CD4-positive, alpha-beta T cell treated with Interleukin-6 for 4 hours (primary cell): ENCODE measurements at regions not wholly inside any gene's neighbourhood (a gene's known extent, or its start where the extent isn't known, plus 50 kb on each side); places are given as distances from the start of the nearest gene placed in this dataset.
"Not testable (repeated sequence)": the region's sequence is repeated elsewhere in the genome, so short reads cannot be mapped to it uniquely, and the experiment has no call there.

ENCODE experiments used
- DNase-seq: peaks from one replicate; pipeline ENCODE4 v3.0.0-alpha.2; 2020; ENCODE audit warnings: mixed read lengths

DNA sequence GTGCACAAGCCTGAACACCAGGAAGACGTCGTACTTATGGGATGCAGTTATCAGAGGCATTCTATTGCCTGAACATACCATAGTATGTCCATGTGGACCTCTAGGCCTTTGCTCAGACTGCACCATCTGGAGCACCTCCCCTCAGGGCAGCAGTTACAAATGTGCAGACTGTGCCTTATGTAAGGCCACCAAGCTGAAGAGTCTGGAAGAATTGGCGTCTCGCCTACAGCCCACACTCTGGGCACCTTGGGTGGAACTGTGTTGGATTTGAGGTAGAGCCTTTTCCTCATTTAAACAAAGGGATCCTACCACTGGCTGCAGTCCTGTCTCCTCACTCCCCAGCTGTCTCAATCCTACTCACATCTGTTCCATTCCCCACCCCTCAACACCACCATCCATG lies 204.3 kb upstream of the FRMD6 start:
- no peak for DNase-seq

DNA sequence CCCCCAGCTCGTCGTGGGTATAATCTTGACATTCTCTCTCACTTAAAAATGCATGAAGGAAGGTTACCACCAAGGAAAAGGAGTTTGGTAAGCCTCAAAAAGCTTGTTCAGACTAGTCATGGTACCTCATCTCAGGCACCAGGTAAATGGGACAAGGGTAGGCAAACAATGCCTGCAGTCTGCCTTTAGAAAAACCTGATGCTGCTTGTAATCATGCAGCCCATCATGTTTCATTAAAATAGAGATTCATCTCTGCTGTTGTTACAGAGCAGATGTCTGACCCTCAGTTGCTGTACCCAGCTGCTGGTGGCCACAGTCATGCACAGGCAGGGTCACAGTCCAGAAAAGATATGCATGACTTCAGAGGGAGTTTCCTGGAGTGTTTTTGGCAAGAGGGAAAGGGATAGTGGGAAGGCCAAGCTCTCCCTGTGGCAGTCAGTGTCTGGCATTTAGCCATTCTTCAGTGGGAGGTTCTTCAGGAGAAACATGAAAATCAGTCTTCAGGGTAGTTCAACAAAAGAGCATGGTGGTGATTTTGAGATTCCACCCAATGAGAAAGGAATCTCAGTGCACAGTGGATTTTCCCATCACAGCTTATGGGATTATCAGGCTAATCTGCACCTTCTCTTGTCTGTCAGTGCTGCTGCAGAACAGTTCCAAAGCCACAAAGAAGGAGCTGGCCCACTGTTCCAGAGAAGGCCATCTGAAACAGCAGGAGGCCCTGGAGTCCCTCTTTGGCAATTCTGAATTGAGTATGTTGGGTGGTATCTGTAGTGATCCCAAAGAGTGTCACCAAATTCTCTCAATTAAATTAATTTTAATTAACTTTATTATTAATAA lies 202.7 kb upstream of the FRMD6 start:
- DNase-seq = no peak

DNA sequence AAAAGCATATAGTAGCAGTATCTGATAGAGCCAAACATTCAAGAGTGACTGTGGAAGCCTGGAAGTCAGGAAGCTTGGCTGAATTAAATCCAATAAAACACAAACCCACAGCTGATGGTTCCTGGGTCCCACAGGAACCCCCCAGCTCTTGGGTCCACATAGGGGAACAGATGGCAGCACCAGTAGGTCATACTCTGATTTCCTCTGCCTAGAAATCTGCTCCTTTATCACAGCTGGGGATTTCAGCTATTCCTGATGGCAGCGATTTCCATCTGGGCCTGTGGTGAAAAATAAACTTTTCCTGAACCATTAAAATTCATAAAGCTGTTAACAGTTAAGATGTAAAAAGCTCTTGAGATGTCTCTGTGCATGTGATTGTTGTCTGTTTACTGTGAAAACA lies 202.0 kb upstream of the FRMD6 start:
- DNase-seq = no peak

DNA sequence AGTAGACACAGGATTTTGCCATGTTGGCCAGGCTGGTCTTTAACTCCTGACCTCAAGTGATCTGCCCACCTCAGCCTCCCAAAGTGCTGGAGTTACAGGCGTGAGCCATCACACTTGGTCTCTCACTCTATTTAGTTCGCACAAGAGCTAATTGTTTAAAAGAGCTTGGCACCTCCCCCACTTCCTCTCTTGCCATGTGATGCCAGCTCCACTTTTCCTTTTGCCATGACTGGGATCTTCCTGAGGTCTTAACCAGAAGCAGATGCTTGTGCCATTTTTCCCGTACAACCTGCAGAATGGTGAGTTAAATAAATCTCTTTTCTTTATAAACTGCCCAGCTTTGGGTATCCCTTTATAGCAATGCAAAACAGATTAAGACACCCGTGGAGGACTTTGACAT lies 200.1 kb upstream of the FRMD6 start:
- DNase-seq = no peak

- DNase-seq = no peak
These were observed 197.8 kb upstream of the FRMD6 start for GRCh38 chr14:51453869-51454268.

DNA sequence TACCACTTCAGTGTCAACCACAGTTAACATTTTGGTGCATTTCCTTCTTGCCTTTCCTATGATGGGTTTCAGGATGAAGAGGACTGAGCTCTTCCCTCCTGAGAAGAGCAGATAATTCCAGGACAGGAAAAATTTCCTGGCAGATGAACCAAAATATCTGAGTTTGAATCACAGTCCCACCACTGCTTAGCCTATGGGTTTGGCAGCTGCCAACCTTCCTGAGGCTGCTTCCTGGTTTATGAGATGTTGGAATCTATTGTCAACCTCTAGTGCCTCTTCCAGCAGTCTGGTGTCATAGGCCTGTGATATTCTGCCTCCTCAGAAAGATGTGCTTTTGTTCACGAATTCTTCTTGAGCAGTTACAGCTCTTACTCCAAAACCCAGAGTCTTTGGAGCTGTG lies 197.4 kb upstream of the FRMD6 start:
- no peak for DNase-seq

GRCh38 chr14:51455041-51455835 lies 196.5 kb upstream of the FRMD6 start:
- no peak for DNase-seq

DNA sequence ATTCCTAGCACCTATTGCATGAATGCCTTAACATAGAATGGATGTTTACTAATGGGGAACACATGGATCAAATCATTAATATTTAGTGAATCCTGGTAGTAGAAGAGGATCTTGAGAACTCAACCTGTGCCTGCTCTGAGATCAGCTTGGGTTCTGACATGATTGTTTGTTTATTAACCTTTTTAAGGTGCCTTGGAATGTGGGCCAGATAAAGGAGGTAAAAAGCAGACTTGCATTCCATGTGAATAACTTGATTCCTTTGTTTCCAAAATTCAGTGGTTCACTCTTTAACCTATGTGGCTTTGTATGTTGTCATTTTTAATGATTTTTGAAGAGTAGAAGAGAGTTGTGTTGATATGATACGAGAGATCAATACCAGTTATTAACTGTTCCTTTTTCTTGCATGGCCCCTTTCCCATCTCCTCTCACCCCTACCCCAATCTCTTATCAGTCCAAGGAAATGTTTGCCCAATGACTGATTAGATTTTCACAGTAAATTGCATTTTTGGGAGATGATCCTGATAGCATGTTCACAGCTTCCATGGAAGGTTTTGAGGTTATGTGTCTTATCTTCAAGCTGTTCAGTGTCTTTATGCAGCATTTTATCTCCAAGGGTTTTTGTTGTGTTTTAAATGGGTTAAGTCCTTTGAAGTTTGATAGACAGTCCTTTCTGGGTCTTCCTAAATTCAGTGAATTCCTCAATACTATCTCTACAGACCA lies 193.7 kb upstream of the FRMD6 start:
- DNase-seq = no peak

DNA sequence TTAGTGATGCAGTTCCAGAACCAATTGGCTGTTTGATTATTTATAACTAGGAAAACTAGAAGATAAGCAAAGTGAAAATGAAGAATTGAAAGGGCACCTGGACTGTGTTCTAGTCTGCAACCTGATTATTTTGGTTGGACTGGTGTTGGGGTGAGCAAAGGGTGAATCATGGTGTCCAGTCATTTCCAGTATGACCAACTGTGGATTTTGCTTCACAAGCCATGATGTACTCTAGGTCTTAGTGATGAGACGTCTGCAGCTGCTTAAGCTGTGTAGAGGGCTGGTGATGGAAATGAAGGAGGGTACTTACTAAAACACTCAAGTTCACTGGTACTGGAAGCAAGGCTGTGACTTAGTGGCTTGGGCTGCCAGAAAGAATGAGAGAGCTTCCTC lies 193.2 kb upstream of the FRMD6 start:
- DNase-seq = no peak

GRCh38 chr14:51460011-51460410 lies 191.7 kb upstream of the FRMD6 start:
- DNase-seq = no peak

DNA sequence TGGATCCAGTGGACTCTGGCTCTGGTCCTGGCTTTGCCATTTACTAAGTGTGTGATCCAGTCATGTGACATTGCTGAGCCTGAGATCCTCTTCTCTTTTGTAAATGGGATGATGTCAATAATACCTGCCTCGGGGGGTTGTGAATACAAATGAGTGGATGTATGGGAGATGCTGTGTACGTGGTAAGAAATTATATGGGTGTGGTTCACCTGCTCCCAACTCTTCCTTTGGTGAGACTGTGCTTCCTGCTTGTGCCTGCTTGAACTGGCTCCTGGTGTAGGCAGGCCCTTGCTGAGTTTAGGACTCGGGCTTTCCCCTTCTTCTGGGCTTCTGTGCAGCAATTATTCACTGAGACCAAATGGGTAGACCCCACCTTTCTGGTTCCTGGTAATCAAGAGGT lies 189.5 kb upstream of the FRMD6 start:
- DNase-seq = no peak

DNA sequence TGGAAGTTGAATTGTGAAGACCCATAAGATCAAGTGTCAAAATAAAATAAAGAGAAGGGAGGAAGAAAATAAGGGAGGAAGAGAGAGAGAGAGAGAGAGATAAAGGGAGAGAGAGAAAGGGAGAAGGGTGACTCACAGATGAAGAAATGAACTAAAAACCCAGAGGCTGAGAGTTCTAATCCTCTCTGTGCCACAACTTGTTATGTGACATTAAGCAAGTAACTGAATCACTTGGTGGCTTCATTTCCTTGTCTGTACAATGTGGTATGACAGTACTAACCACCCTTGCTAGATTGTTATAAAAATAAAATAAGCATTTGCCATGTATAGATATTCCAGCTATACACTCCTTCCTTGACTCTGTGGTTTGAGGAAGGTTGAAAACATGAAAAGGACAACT lies 189.0 kb upstream of the FRMD6 start:
- no peak for DNase-seq

DNA sequence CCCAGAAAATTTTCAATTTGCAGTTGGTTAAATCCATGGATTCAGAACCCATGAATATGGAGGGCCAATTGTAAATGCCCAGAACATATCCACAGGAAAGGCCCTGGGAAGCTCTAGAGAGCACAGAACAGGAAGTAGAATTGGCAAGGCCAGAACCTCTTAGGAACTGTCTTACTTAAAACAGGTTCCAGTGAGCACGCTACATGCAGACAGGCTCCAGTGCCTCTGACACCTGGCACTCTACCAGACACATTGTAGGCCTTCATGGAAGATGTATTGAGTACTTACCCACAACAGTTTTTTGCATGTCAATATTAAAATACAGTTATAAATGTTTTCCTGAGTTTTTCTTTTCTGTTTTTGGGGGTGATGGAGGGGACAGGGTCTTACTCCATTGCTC lies 188.2 kb upstream of the FRMD6 start:
- no peak for DNase-seq

- DNase-seq = no peak
These were observed 187.3 kb upstream of the FRMD6 start for GRCh38 chr14:51464411-51464810.

DNA sequence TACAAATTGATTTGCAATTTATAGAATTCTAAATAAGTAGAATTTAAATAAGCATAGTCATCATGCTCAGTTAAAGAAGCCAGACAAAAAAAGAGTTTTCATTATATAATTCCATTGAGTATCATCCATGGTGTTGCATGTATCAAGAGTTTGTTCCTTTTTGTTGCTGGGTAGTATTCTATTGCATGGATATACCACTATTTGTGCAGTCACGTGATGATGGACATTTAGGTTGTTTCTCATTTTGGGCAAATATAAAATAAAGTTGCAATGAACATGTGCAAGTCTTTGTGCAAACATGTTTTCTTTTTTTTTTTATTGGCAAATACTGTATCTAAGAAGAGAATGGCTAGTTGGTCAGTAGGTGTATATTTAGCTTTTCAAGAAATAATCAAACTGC lies 186.2 kb upstream of the FRMD6 start:
- no peak for DNase-seq

- DNase-seq = not testable (repeated sequence)
These were observed 184.3 kb upstream of the FRMD6 start for GRCh38 chr14:51467392-51467791.

- no peak for DNase-seq
These were observed 183.2 kb upstream of the FRMD6 start for GRCh38 chr14:51468523-51468922.

GRCh38 chr14:51472881-51473280 lies 178.8 kb upstream of the FRMD6 start:
- DNase-seq = no peak

DNA sequence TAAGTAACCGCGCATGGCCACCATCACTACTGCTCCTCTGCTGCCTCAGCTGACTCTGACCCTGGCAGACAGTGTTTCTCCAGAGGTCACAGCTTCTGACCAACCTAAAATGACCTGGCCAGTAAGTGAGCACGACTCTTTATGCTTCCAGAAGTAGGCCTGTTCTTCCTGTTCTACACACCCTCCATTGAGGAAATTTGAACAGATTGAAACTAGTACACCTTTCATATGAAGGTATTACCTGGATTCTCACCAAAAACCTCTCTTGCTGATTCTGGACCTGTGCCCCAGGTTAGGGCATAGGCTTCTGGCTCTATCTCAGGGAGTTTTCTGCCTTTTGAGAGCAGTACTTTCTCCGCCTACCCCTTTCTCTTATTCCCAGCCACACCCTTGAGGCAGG lies 178.4 kb upstream of the FRMD6 start:
- DNase-seq = no peak

GRCh38 chr14:51473808-51474565 lies 177.7 kb upstream of the FRMD6 start:
- no peak for DNase-seq

DNA sequence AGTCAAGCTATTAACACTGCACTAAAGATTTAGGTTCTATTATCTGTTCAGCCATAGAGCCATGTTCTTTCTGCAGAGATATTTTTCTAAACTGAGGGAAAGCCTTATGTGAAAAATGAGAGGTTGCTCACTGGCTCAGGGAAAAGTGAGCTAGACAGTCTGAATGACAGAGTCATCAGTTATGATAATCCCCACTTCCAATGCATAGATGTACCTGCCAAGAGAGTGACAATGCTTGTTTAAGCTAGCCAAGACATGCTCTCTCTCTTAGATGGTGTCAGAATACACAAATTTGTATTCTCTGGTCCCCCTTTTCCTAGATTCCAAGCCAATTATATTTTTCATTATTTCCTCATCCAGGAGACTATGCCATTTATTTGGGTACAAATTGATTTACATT lies 176.9 kb upstream of the FRMD6 start:
- no peak for DNase-seq

GRCh38 chr14:51478175-51478621 lies 173.5 kb upstream of the FRMD6 start:
- no peak for DNase-seq
